Gastrocnemius medialis (tissue), 4 donors: ENCODE measurements at regions not wholly inside any gene's neighbourhood (a gene's known extent, or its start where the extent isn't known, plus 50 kb on each side); places are given as distances from the start of the nearest gene placed in this dataset.

Source experiments
- CTCF ChIP-seq, 5 experiments: fragments of 450-650 bp in 3 of 5; fragments of 200-600 bp in 2 of 5; sonication (generic) in 2 of 5; IDR thresholded peaks in 4 of 5; conservative IDR thresholded peaks in 1 of 5; 1 replicate in 4 of 5; 2 replicates in 1 of 5; pipeline ENCODE4 v1.5.1; 2016 to 2019; ENCODE audit warnings: antibody characterized with exemption in 5 of 5, mild to moderate bottlenecking in 3 of 5, moderate library complexity in 3 of 5
- POLR2A ChIP-seq, 2 donors: fragments of 450-650 bp; IDR thresholded peaks; one replicate each; pipeline ENCODE4 v1.6.1; 2017; ENCODE audit warnings: antibody characterized with exemption in 2 of 2, mild to moderate bottlenecking in 2 of 2, moderate library complexity in 2 of 2

- no peak for TF ChIP-seq CTCF (IDR thresholded peaks at IDR 0.05 in 4 of 5, conservative IDR thresholded peaks at IDR 0.05 in 1 of 5)
- no peak for TF ChIP-seq POLR2A (IDR thresholded peaks at IDR 0.05)
These were observed 69.7 kb upstream of the LY86 start for GRCh38 chr6:6518631-6519427.
